Osteoblast (primary cell): ENCODE measurements at regions not wholly inside any gene's neighbourhood (a gene's known extent, or its start where the extent isn't known, plus 50 kb on each side); places are given as distances from the start of the nearest gene placed in this dataset.
A peak's percentile ranks its signal among the peaks of the same experiment; 100 is the strongest.

ENCODE experiments used
- DNase-seq: peaks from one replicate; pipeline ENCODE4 v3.0.0; 2011; ENCODE audit warnings: low spot score, mixed read lengths; ENCODE audit not compliant: insufficient read length; ENCODE audit errors: missing footprints
- H2AFZ ChIP-seq: 2 replicates; pipeline ENCODE4 v1.6.0; 2011; ENCODE audit warnings: mild to moderate bottlenecking, low read length
- H3K27ac ChIP-seq: 2 replicates; pipeline ENCODE4 v1.5.1; 2011; ENCODE audit warnings: mild to moderate bottlenecking, low read depth, low read length, moderate library complexity
- H3K27me3 ChIP-seq: 2 replicates; pipeline ENCODE4 v1.6.0; 2012; ENCODE audit warnings: mild to moderate bottlenecking, control low read depth, inconsistent platforms, low read length, moderate library complexity; ENCODE audit not compliant: insufficient read depth
- H3K36me3 ChIP-seq: 2 replicates; pipeline ENCODE4 v1.5.1; 2011; ENCODE audit warnings: mild to moderate bottlenecking, low read length, control low read depth, moderate library complexity; ENCODE audit not compliant: insufficient read depth
- H3K4me1 ChIP-seq: 2 replicates; pipeline ENCODE4 v1.5.1; 2011; ENCODE audit warnings: mild to moderate bottlenecking, low read length, control low read depth, moderate library complexity; ENCODE audit not compliant: insufficient read depth
- H3K4me2 ChIP-seq: 2 replicates; pipeline ENCODE4 v1.6.0; 2011; ENCODE audit warnings: mild to moderate bottlenecking, low read length; ENCODE audit not compliant: insufficient read depth
- H3K4me3 ChIP-seq: fragments of 200-600 bp; sonication (generic); 3 replicates; pipeline ENCODE4 v1.5.1; 2012; ENCODE audit warnings: mild to moderate bottlenecking, low read length, inconsistent platforms; ENCODE audit not compliant: insufficient read depth
- H3K79me2 ChIP-seq: 2 replicates; pipeline ENCODE4 v1.6.0; 2012; ENCODE audit warnings: mild to moderate bottlenecking, low read length, control low read depth, inconsistent platforms; ENCODE audit not compliant: insufficient read depth
- H3K9me3 ChIP-seq: 2 replicates; pipeline ENCODE4 v1.5.1; 2011; ENCODE audit warnings: low read depth, low read length, control low read depth
- H4K20me1 ChIP-seq: 2 replicates; pipeline ENCODE4 v1.6.0; 2012; ENCODE audit warnings: mild to moderate bottlenecking, low read length, control low read depth; ENCODE audit not compliant: insufficient read depth
- CTCF ChIP-seq: IDR thresholded peaks from 2 replicates; pipeline ENCODE4 v1.5.1; 2011; ENCODE audit warnings: mild to moderate bottlenecking, low read depth, low read length, moderate library complexity; ENCODE audit errors: extremely low read depth

DNA sequence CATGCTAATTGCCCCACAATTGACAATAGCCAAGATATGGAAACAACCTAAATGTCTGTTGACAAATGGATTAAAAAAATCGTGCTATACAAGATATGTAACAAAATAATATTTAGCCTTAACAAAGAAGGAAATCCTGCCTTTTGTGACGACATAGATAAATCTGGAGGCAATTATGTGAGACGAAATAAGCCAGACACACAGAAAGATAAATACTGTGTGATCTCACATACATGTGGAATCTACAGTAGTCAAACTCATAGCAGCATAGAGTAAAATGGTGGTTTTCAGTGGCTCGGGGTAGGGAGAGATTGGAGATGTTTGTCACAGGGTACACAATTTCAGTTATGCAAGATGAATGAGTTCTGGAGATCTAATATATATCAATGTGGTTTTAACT, 895.8 kb downstream of the SLITRK6 start:
- H2AFZ ChIP-seq: no peak overlapping the region
- no peaks in the 10 kb centered on the region for H3K9me3 ChIP-seq
- H3K79me2 ChIP-seq: no peaks in the 10 kb centered on the region
- H3K4me2 ChIP-seq: no peak overlapping the region
- no peaks in the 10 kb centered on the region for H3K27me3 ChIP-seq
- H3K4me3 ChIP-seq: no peak overlapping the region
- no peaks in the 10 kb centered on the region for H4K20me1 ChIP-seq
- TF ChIP-seq CTCF: no peak
- no peaks in the 10 kb centered on the region for H3K4me1 ChIP-seq
- no peak for DNase-seq
- no peak overlapping the region for H3K27ac ChIP-seq
- no peaks in the 10 kb centered on the region for H3K36me3 ChIP-seq

DNA sequence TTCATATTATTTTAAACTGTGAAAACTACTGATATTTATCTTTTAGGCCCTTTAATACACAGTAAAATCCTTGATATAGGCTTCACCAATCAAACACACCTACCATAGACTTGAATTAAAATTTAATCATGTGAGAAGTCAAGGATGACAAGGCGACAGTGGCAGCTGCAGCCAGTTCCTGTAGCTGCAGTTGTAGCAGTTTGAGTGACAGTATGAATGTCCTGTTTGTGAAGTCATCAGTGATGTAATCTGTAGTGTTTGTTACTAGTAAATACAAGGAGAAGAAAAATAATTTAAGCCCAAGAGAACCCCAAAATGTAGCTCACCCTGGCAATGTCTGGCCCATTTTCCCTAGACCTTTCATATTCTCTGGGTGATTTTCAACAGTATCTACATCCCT, 897.0 kb downstream of the SLITRK6 start:
- no peak overlapping the region for H3K4me2 ChIP-seq
- no peaks in the 10 kb centered on the region for H4K20me1 ChIP-seq
- H3K4me3 ChIP-seq: no peak overlapping the region
- no peaks in the 10 kb centered on the region for H3K27me3 ChIP-seq
- TF ChIP-seq CTCF: no peak
- H3K79me2 ChIP-seq: no peaks in the 10 kb centered on the region
- no peaks in the 10 kb centered on the region for H3K9me3 ChIP-seq
- no peaks in the 10 kb centered on the region for H3K4me1 ChIP-seq
- no peaks in the 10 kb centered on the region for H3K36me3 ChIP-seq
- H2AFZ ChIP-seq: no peak overlapping the region
- DNase-seq: no peak
- H3K27ac ChIP-seq: no peak overlapping the region

DNA sequence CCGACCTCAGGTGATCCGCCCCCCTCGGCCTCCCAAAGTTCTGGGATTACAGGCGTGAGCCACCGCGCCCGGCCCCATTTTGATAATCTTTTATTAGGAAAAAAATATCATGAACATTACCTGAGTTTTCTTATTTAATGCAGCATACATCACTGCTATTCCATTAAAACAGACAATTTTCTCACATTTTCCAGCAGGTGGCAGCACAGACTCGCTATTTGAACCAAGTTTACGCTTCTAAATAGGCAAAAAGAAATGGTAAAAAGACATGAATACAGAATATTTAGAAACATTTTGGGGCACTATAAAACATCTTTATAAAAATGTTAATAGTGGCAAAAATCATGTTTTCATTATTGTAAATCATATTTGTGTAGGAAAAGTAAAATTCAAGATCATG, 903.1 kb downstream of the SLITRK6 start:
- H3K79me2 ChIP-seq: no peaks in the 10 kb centered on the region
- H3K36me3 ChIP-seq: no peaks in the 10 kb centered on the region
- no peaks in the 10 kb centered on the region for H3K4me1 ChIP-seq
- H3K4me2 ChIP-seq: no peak overlapping the region
- DNase-seq: peak; percentile 68
- no peak overlapping the region for H3K27ac ChIP-seq
- no peaks in the 10 kb centered on the region for H4K20me1 ChIP-seq
- no peaks in the 10 kb centered on the region for H3K27me3 ChIP-seq
- peak; percentile 57 for TF ChIP-seq CTCF
- H2AFZ ChIP-seq: no peak overlapping the region
- no peak overlapping the region for H3K4me3 ChIP-seq
- no peaks in the 10 kb centered on the region for H3K9me3 ChIP-seq

- H3K27ac ChIP-seq: no peak overlapping the region
- H3K4me3 ChIP-seq: no peak overlapping the region
- no peaks in the 10 kb centered on the region for H3K27me3 ChIP-seq
- no peaks in the 10 kb centered on the region for H3K79me2 ChIP-seq
- H2AFZ ChIP-seq: no peak overlapping the region
- no peaks in the 10 kb centered on the region for H3K9me3 ChIP-seq
- H3K4me2 ChIP-seq: no peak overlapping the region
- no peaks in the 10 kb centered on the region for H4K20me1 ChIP-seq
- H3K4me1 ChIP-seq: no peaks in the 10 kb centered on the region
- no peak for DNase-seq
- no peak for TF ChIP-seq CTCF
- H3K36me3 ChIP-seq: no peaks in the 10 kb centered on the region
These were observed 904.5 kb downstream of the SLITRK6 start for GRCh38 chr13:84894749-84895148.
